Endothelial cell of umbilical vein (primary cell): ENCODE measurements at regions not wholly inside any gene's neighbourhood (a gene's known extent, or its start where the extent isn't known, plus 50 kb on each side); places are given as distances from the start of the nearest gene placed in this dataset.

ENCODE experiments used
- BruUV-seq: library from RNA; stranded (reverse); fragments of 400-500 nt; replicated peaks from 2 replicates; lab custom pipeline; 2021; lab: Mats Ljungman, UMichigan
- CTCF ChIA-PET: fragments of 300-600, 350-600 bp; sonication (Branson Sonifier 250); formaldehyde crosslinking; loops from one replicate; lab custom pipeline; 2021; ENCODE audit warnings: antibody characterized with exemption, inconsistent platforms; lab: Charles Lee
- POLR2A ChIA-PET: fragments of 300-600, 350-600 bp; sonication (Branson Sonifier 250); formaldehyde crosslinking; loops from one replicate; lab custom pipeline; 2021; ENCODE audit warnings: antibody characterized with exemption, inconsistent platforms; lab: Charles Lee
- DNase-seq: peaks from one replicate; pipeline ENCODE4 v3.0.0-alpha.2; 2011; ENCODE audit warnings: low read depth, low spot score
- FAIRE-seq: peaks from 2 replicates; lab custom pipeline; 2011; peaks lifted over from hg19 to GRCh38; lab: Jason Lieb, UNC
- H2AFZ ChIP-seq: 2 replicates; pipeline ENCODE4 v1.6.0; 2012; ENCODE audit warnings: low read depth, low read length, control low read depth, inconsistent platforms
- H3K27ac ChIP-seq: 2 replicates; pipeline ENCODE4 v1.5.1; 2011; ENCODE audit warnings: low read depth, mild to moderate bottlenecking, control low read depth, low read length, moderate library complexity; ENCODE audit not compliant: insufficient read depth
- H3K27me3 ChIP-seq, 2 experiments: 2 replicates each; pipeline versions ENCODE4 v1.6.0 to v1.6.1; 2011; ENCODE audit warnings: low read length in 2 of 2, mixed read lengths in 1 of 2; ENCODE audit not compliant: control insufficient read depth in 2 of 2, insufficient read depth in 2 of 2
- H3K36me3 ChIP-seq, 2 experiments: 2 replicates in 1 of 2; 3 replicates in 1 of 2; pipeline ENCODE4 v1.5.1; 2011; ENCODE audit warnings: low read length in 2 of 2, mild to moderate bottlenecking in 1 of 2, moderate library complexity in 1 of 2; ENCODE audit not compliant: control insufficient read depth in 2 of 2, insufficient read depth in 2 of 2; ENCODE audit errors: extremely low read depth in 1 of 2
- H3K4me1 ChIP-seq: 3 replicates; pipeline ENCODE4 v1.5.1; 2011; ENCODE audit warnings: mild to moderate bottlenecking, low read length; ENCODE audit not compliant: control insufficient read depth, insufficient read depth; ENCODE audit errors: extremely low read depth
- H3K4me2 ChIP-seq: 2 replicates; pipeline ENCODE4 v1.6.1; 2011; ENCODE audit warnings: low read length, control low read depth, mixed read lengths; ENCODE audit not compliant: insufficient read depth
- H3K4me3 ChIP-seq, 3 experiments: fragments of 200-600 bp in 1 of 3; sonication (generic), shearing (Covaris generic) in 1 of 3; replicated peaks in 1 of 3; 2 replicates each; pipeline ENCODE4 v1.5.1; 2011 to 2016; ENCODE audit warnings: control low read depth in 3 of 3, low read length in 3 of 3, mild to moderate bottlenecking in 2 of 3, inconsistent platforms in 1 of 3, low read depth in 1 of 3, moderate library complexity in 1 of 3; ENCODE audit not compliant: insufficient read depth in 1 of 3
- H3K79me2 ChIP-seq: 2 replicates; pipeline ENCODE4 v1.6.0; 2012; ENCODE audit warnings: low read length, inconsistent platforms; ENCODE audit not compliant: control insufficient read depth, insufficient read depth
- H3K9ac ChIP-seq: replicated peaks from 2 replicates; pipeline ENCODE3; 2011; ENCODE audit warnings: low read length, control low read depth; ENCODE audit not compliant: insufficient read depth; ENCODE audit errors: extremely low read depth
- H3K9me1 ChIP-seq: replicated peaks from 3 replicates; pipeline ENCODE4 v1.6.0; 2011; ENCODE audit warnings: mild to moderate bottlenecking, low read length; ENCODE audit not compliant: control insufficient read depth, insufficient read depth; ENCODE audit errors: extremely low read depth
- H3K9me3 ChIP-seq: replicated peaks from 2 replicates; pipeline ENCODE4 v1.5.1; 2012; ENCODE audit warnings: low read length, inconsistent platforms; ENCODE audit not compliant: control insufficient read depth, insufficient read depth
- H4K20me1 ChIP-seq: replicated peaks from 2 replicates; pipeline ENCODE3; 2011; ENCODE audit warnings: mild to moderate bottlenecking, low read length; ENCODE audit not compliant: control insufficient read depth, insufficient read depth; ENCODE audit errors: extremely low read depth
- CTCF ChIP-seq, 2 donors: IDR thresholded peaks; 1 replicate in 1 of 2; 2 replicates in 1 of 2; pipeline ENCODE4 v1.5.1; 2011; ENCODE audit warnings: low read length in 2 of 2, mild to moderate bottlenecking in 2 of 2, moderate library complexity in 2 of 2, control low read depth in 1 of 2, inconsistent platforms in 1 of 2, low read depth in 1 of 2; ENCODE audit not compliant: insufficient read depth in 1 of 2; ENCODE audit errors: extremely low read depth in 1 of 2
- EZH2 ChIP-seq: IDR thresholded peaks from 2 replicates; pipeline ENCODE4 v1.6.1; 2012; ENCODE audit warnings: borderline replicate concordance, low read depth, mild to moderate bottlenecking, moderate library complexity, low read length, inconsistent platforms; ENCODE audit not compliant: severe bottlenecking
- FOS ChIP-seq: IDR thresholded peaks from 2 replicates; pipeline ENCODE4 v1.6.1; 2011; ENCODE audit warnings: mild to moderate bottlenecking, low read length, moderate library complexity, borderline replicate concordance; ENCODE audit not compliant: insufficient read depth
- GATA2 ChIP-seq: IDR thresholded peaks from 2 replicates; pipeline ENCODE4 v1.7.0; 2011; ENCODE audit warnings: low read depth, mild to moderate bottlenecking, moderate library complexity, mixed read lengths, low read length; ENCODE audit not compliant: insufficient read length, insufficient read depth
- JUN ChIP-seq: IDR thresholded peaks from 2 replicates; pipeline ENCODE4 v1.6.1; 2011; ENCODE audit warnings: borderline replicate concordance, low read depth; ENCODE audit not compliant: insufficient read length, insufficient read depth
- MYC ChIP-seq: IDR thresholded peaks from one replicate; pipeline ENCODE4 v1.6.1; 2011; ENCODE audit warnings: mild to moderate bottlenecking, low read depth, low read length
- POLR2A ChIP-seq: IDR thresholded peaks from 2 replicates; pipeline ENCODE4 v1.6.1; 2012; ENCODE audit warnings: low read depth, mild to moderate bottlenecking, control low read depth, low read length
- POLR2AphosphoS5 ChIP-seq: IDR thresholded peaks from 2 replicates; pipeline ENCODE4 v1.6.1; 2012; ENCODE audit warnings: low read depth, mild to moderate bottlenecking, control low read depth, low read length, moderate library complexity; ENCODE audit not compliant: insufficient read depth
- dilution Hi-C: fragments of 300-500 bp; cut with MboI; formaldehyde crosslinking; loops from one replicate; pipeline ENCODE4 v1.15.0; 2019; ENCODE audit warnings: low sequenced_read_pairs; ENCODE audit not compliant: extremely low pct_ligation_motif_present
- intact Hi-C: fragments of 100-400 bp; cut with micrococcal nuclease; formaldehyde crosslinking; loops from one replicate; pipeline ENCODE4 v1.10.0; 2022
- TF ChIP-seq, protein P1 (sequence below): IDR thresholded peaks from 2 replicates; pipeline ENCODE4 v1.6.1; 2011; ENCODE audit not compliant: insufficient read depth, insufficient read length

GRCh38 chr13:74048756-74049155 lies 85.4 kb downstream of the KLF12 start:
- peaks cover 42% of the 10 kb centered on the region for H3K79me2 ChIP-seq
- CTCF ChIA-PET: interaction anchor here (0.9 to 1.4 kb wide), 2 partner anchors 8 to 200 kb away, joined by 3 read pairs; no protein-coding TSS in a partner anchor
- TF ChIP-seq, protein P1, sequence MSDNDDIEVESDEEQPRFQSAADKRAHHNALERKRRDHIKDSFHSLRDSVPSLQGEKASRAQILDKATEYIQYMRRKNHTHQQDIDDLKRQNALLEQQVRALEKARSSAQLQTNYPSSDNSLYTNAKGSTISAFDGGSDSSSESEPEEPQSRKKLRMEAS: no peak
- no peak for TF ChIP-seq MYC
- TF ChIP-seq POLR2AphosphoS5: no peak
- no peak for TF ChIP-seq EZH2
- no peak for TF ChIP-seq POLR2A
- POLR2A ChIA-PET: no interaction called here
- H3K27ac ChIP-seq: no peak overlapping the region
- BruUV-seq: no TSS peak
- no peak overlapping the region for H3K4me3 ChIP-seq
- dilution Hi-C loops (no loop called here), intact Hi-C loops (loop anchor here (10.0 kb wide), 1 partner anchor 236 kb away; no protein-coding TSS in a partner anchor)
- H3K4me2 ChIP-seq: no peak overlapping the region
- no peak overlapping the region for H2AFZ ChIP-seq
- no peaks in the 10 kb centered on the region for H3K9me1 ChIP-seq
- H3K9me3 ChIP-seq: no peaks in the 10 kb centered on the region
- H3K4me1 ChIP-seq: no peaks in the 10 kb centered on the region
- no peaks in the 10 kb centered on the region for H3K27me3 ChIP-seq
- H3K9ac ChIP-seq: no peak overlapping the region
- no peaks in the 10 kb centered on the region for H4K20me1 ChIP-seq
- FAIRE-seq (no peak), DNase-seq (no peak)
- H3K36me3 ChIP-seq: no peaks in the 10 kb centered on the region

GRCh38 chr13:74047931-74048600 lies 86.1 kb downstream of the KLF12 start:
- H3K4me3 ChIP-seq: no peak overlapping the region
- H3K36me3 ChIP-seq: no peaks in the 10 kb centered on the region
- peaks cover 42% of the 10 kb centered on the region for H3K79me2 ChIP-seq
- no peaks in the 10 kb centered on the region for H3K4me1 ChIP-seq
- no peak overlapping the region for H3K9ac ChIP-seq
- dilution Hi-C loops (no loop called here), intact Hi-C loops (loop anchor here (10.0 kb wide), 1 partner anchor 237 kb away; no protein-coding TSS in a partner anchor)
- TF ChIP-seq POLR2A (no peak), EZH2 (no peak), MYC (no peak), FOS (no peak), POLR2AphosphoS5 (no peak), CTCF (IDR thresholded peaks at IDR 0.05; ENCODE audit: extremely low read depth in 1 of 2, insufficient read depth in 1 of 2, low read depth in 1 of 2, low read length in 2 of 2) (no peak), GATA2 (no peak), JUN (no peak)
- TF ChIP-seq, protein P1: no peak
- POLR2A ChIA-PET: no interaction called here
- CTCF ChIA-PET: interaction anchor here (1.4 kb wide), 1 partner anchor 200 kb away, joined by 3 read pairs; no protein-coding TSS in a partner anchor
- H2AFZ ChIP-seq: no peak overlapping the region
- DNase-seq (peak; percentile 15), FAIRE-seq (no peak)
- no peaks in the 10 kb centered on the region for H3K9me1 ChIP-seq
- H3K27me3 ChIP-seq: no peaks in the 10 kb centered on the region
- H4K20me1 ChIP-seq: no peaks in the 10 kb centered on the region
- no peak overlapping the region for H3K27ac ChIP-seq
- H3K4me2 ChIP-seq: no peak overlapping the region
- no peaks in the 10 kb centered on the region for H3K9me3 ChIP-seq
- no TSS peak for BruUV-seq
